NT2/D1 (cell line): ENCODE measurements at regions not wholly inside any gene's neighbourhood (a gene's known extent, or its start where the extent isn't known, plus 50 kb on each side); places are given as distances from the start of the nearest gene placed in this dataset.

Source experiments
- SUZ12 ChIP-seq: IDR thresholded peaks from 2 replicates; pipeline ENCODE4 v1.6.1; 2011; ENCODE audit not compliant: insufficient read length, insufficient read depth; ENCODE audit errors: extremely low read depth
- YY1 ChIP-seq: IDR thresholded peaks from 2 replicates; pipeline ENCODE4 v1.6.1; 2011; ENCODE audit not compliant: insufficient read length, insufficient read depth
- ZNF274 ChIP-seq: IDR thresholded peaks from 2 replicates; pipeline ENCODE4 v1.6.1; 2011; ENCODE audit warnings: mild to moderate bottlenecking, low read depth, low read length

DNA sequence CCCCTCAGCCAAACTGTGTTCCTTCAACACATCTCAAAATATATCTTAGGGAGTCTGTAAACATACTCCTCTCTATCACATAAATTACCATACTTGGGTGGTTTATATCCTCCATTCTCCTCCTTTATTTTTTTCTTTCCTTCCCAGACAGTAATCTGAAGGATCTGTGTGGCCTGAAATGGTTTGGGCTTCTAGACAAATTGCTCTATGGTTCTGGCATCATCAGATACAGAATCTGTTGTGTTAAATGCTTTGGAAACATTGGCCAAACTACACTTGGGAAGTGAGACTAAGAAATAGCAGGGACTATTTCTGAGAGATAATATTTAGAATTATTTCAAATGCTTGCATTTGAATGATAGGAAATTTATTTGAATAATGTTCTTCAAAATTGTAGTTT, 353.0 kb upstream of the KCND2 start:
- TF ChIP-seq YY1 (no peak), SUZ12 (no peak), ZNF274 (no peak)
